A673 (cell line): ENCODE measurements at regions not wholly inside any gene's neighbourhood (a gene's known extent, or its start where the extent isn't known, plus 50 kb on each side); places are given as distances from the start of the nearest gene placed in this dataset.

Experiments
- BruUV-seq: library from RNA; stranded (reverse); fragments of 400-500 nt; replicated peaks from 2 replicates; lab custom pipeline; 2021; lab: Mats Ljungman, UMichigan
- CTCF ChIA-PET: fragments of 300-600 bp; sonication (Branson Sonifier 250); formaldehyde crosslinking; loops from one replicate; lab custom pipeline; 2022; ENCODE audit warnings: antibody characterized with exemption; lab: Charles Lee
- POLR2A ChIA-PET: fragments of 300-600 bp; sonication (Branson Sonifier 250); formaldehyde crosslinking; loops from one replicate; lab custom pipeline; 2022; ENCODE audit warnings: antibody characterized with exemption; ENCODE audit not compliant: low non-redundant PET; lab: Charles Lee
- DNase-seq: peaks from one replicate; pipeline ENCODE4 v3.0.0-alpha.2; 2015; ENCODE audit warnings: low spot score
- H3K27ac ChIP-seq: fragments of 200-600 bp; sonication (generic); 2 replicates; pipeline ENCODE4 v1.5.1; 2016; ENCODE audit warnings: mixed run types, low read depth, mild to moderate bottlenecking, mixed read lengths, antibody characterized with exemption, low read length; ENCODE audit not compliant: poor library complexity, severe bottlenecking
- H3K27me3 ChIP-seq: fragments of 200-600 bp; sonication (generic); replicated peaks from 2 replicates; pipeline ENCODE4 v1.6.1; 2017; ENCODE audit warnings: mixed run types, low read depth, mild to moderate bottlenecking, mixed read lengths, antibody characterized with exemption, low read length; ENCODE audit not compliant: insufficient read depth, poor library complexity
- H3K36me3 ChIP-seq: fragments of 200-600 bp; sonication (generic); 2 replicates; pipeline ENCODE4 v1.6.1; 2016; ENCODE audit warnings: mixed run types, mild to moderate bottlenecking, mixed read lengths, antibody characterized with exemption, low read length; ENCODE audit not compliant: insufficient read depth, poor library complexity, severe bottlenecking
- H3K4me1 ChIP-seq: fragments of 200-600 bp; sonication (generic); 2 replicates; pipeline ENCODE4 v1.6.1; 2017; ENCODE audit warnings: mixed run types, mild to moderate bottlenecking, mixed read lengths, antibody characterized with exemption, low read length; ENCODE audit not compliant: insufficient read depth, poor library complexity, severe bottlenecking
- H3K4me3 ChIP-seq: fragments of 200-600 bp; sonication (generic); 2 replicates; pipeline ENCODE4 v1.5.1; 2016; ENCODE audit warnings: low read depth, mixed run types, mild to moderate bottlenecking, mixed read lengths, low read length; ENCODE audit not compliant: poor library complexity, severe bottlenecking
- H3K9me3 ChIP-seq: fragments of 200-600 bp; sonication (generic); 2 replicates; pipeline ENCODE4 v1.6.1; 2016; ENCODE audit warnings: mixed run types, low read depth, mild to moderate bottlenecking, mixed read lengths, antibody characterized with exemption, low read length; ENCODE audit not compliant: poor library complexity, severe bottlenecking
- CTCF ChIP-seq: fragments of 300-800, 200-600 bp; sonication (generic); conservative IDR thresholded peaks from 2 replicates; pipeline ENCODE4 v1.5.1; 2017; ENCODE audit warnings: low read depth, mild to moderate bottlenecking, antibody characterized with exemption, low read length, moderate library complexity, mixed read lengths
- EZH2 ChIP-seq: fragments of 200-600 bp; sonication (generic); IDR thresholded peaks from 2 replicates; pipeline ENCODE4 v1.6.1; 2017; ENCODE audit warnings: borderline replicate concordance, low read depth, mild to moderate bottlenecking, mixed read lengths, antibody characterized with exemption, low read length; ENCODE audit not compliant: poor library complexity, severe bottlenecking
- intact Hi-C: fragments of 100-400 bp; cut with micrococcal nuclease; formaldehyde crosslinking; loops from one replicate; pipeline ENCODE4 v1.10.0; 2022; ENCODE audit not compliant: unreplicated experiment

GRCh38 chr1:232704694-232705680, 75.1 kb upstream of the SIPA1L2 start:
- H3K9me3 ChIP-seq = no peaks in the 10 kb centered on the region
- no peaks in the 10 kb centered on the region for H3K36me3 ChIP-seq
- TF ChIP-seq EZH2 (no peak), CTCF (no peak)
- no peaks in the 10 kb centered on the region for H3K27me3 ChIP-seq
- no TSS peak for BruUV-seq
- POLR2A ChIA-PET = no interaction called here
- peak; percentile 77 for DNase-seq
- intact Hi-C loops = no loop called here
- no peak overlapping the region for H3K4me3 ChIP-seq
- H3K4me1 ChIP-seq = peaks cover 13% of the 10 kb centered on the region
- CTCF ChIA-PET = no interaction called here
- no peak overlapping the region for H3K27ac ChIP-seq

- intact Hi-C loops = no loop called here
- Histone ChIP-seq H3K36me3 (no peaks in the 10 kb centered on the region), H3K4me1 (peaks cover 13% of the 10 kb centered on the region), H3K4me3 (no peak overlapping the region), H3K9me3 (no peaks in the 10 kb centered on the region), H3K27ac (no peak overlapping the region), H3K27me3 (no peaks in the 10 kb centered on the region)
- ChIA-PET CTCF (no interaction called here), POLR2A (no interaction called here)
- no TSS peak for BruUV-seq
- TF ChIP-seq EZH2 (no peak), CTCF (no peak)
- no peak for DNase-seq
These were observed 76.1 kb upstream of the SIPA1L2 start for GRCh38 chr1:232705815-232706575.

- POLR2A ChIA-PET = no interaction called here
- intact Hi-C loops = no loop called here
- no peak overlapping the region for H3K4me3 ChIP-seq
- TF ChIP-seq CTCF (no peak), EZH2 (no peak)
- peaks cover 13% of the 10 kb centered on the region for H3K4me1 ChIP-seq
- no TSS peak for BruUV-seq
- H3K27me3 ChIP-seq = no peaks in the 10 kb centered on the region
- DNase-seq = no peak
- H3K27ac ChIP-seq = no peak overlapping the region
- H3K36me3 ChIP-seq = no peaks in the 10 kb centered on the region
- no peaks in the 10 kb centered on the region for H3K9me3 ChIP-seq
- CTCF ChIA-PET = no interaction called here
These were observed 77.2 kb upstream of the SIPA1L2 start for GRCh38 chr1:232707142-232707541.
